Coronary artery (tissue), 2 donors: ENCODE measurements at regions not wholly inside any gene's neighbourhood (a gene's known extent, or its start where the extent isn't known, plus 50 kb on each side); places are given as distances from the start of the nearest gene placed in this dataset.

Experiments
- DNase-seq: peaks from one replicate; pipeline ENCODE4 v3.0.0-alpha.2; 2017; ENCODE audit warnings: low spot score
- H3K27ac ChIP-seq, 2 donors: fragments of 200-600 bp; sonication (generic); one replicate each; pipeline ENCODE4 v1.5.1; 2016 to 2019
- H3K4me3 ChIP-seq: fragments of 200-600 bp; sonication (generic); 2 replicates; pipeline ENCODE4 v1.5.1; 2016; ENCODE audit warnings: mild to moderate bottlenecking, moderate library complexity
- CTCF ChIP-seq: fragments of 200-600 bp; sonication (generic); IDR thresholded peaks from one replicate; pipeline ENCODE4 v1.5.1; 2019; ENCODE audit warnings: antibody characterized with exemption

- Histone ChIP-seq H3K4me3 (no peak overlapping the region), H3K27ac (no peak overlapping the region)
- DNase-seq, result no peak
- no peak for TF ChIP-seq CTCF
These were observed 53.5 kb upstream of the ARL8B start for GRCh38 chr3:5068531-5069050.

GRCh38 chr3:5069627-5070026 is 52.5 kb upstream of the ARL8B start:
- Histone ChIP-seq H3K27ac (no peak overlapping the region), H3K4me3 (no peak overlapping the region)
- no peak for DNase-seq
- no peak for TF ChIP-seq CTCF

GRCh38 chr3:5071061-5071460 is 51.0 kb upstream of the ARL8B start:
- TF ChIP-seq CTCF, result no peak

GRCh38 chr3:5072100-5072816 is 49.8 kb upstream of the ARL8B start:
- no peak overlapping the region for H3K27ac ChIP-seq
- H3K4me3 ChIP-seq, result no peak overlapping the region
- TF ChIP-seq CTCF, result no peak
- no peak for DNase-seq

More at GRCh38 chr3:5071061-5071460, 51.0 kb upstream of the ARL8B start:
- no peak overlapping the region for H3K27ac ChIP-seq
- no peak overlapping the region for H3K4me3 ChIP-seq
- no peak for DNase-seq
